ENCODE measurements at regions not wholly inside any gene's neighbourhood (a gene's known extent, or its start where the extent isn't known, plus 50 kb on each side); places are given as distances from the start of the nearest gene placed in this dataset.

DNA sequence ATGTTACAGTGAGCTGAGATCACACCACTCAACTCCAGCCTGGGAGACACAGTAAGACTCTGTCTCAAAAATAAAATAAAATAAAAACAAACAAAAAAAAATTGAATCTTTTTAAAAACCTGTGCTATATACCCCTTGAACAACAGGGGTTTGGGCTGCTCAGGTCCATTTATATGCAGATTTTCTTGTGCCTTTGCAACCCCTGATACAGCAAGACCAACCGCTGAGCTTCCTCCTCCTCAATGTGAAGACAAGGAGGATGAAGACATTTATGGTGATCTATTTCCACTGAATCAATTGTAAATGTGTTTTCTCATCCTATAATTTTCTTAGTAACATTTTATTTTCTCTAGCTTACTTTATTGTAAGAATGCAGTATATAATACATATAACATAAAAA, 831.0 kb upstream of the ARPP21 start:
- Histone ChIP-seq H3K27me3 (ENCODE audit: control insufficient read depth, insufficient read depth, low read length) (no peaks in the 10 kb centered on the region), H3K4me3 (ENCODE audit: low read depth, low read length) (no peak overlapping the region), H3K36me3 (ENCODE audit: control insufficient read depth, insufficient read depth, low read length) (no peaks in the 10 kb centered on the region)
- no peak for TF ChIP-seq CTCF (IDR thresholded peaks at IDR 0.05; ENCODE audit: insufficient read depth, low read length, severe bottlenecking)
- FAIRE-seq (no peak), DNase-seq (ENCODE audit: low read depth) (no peak)

DNA sequence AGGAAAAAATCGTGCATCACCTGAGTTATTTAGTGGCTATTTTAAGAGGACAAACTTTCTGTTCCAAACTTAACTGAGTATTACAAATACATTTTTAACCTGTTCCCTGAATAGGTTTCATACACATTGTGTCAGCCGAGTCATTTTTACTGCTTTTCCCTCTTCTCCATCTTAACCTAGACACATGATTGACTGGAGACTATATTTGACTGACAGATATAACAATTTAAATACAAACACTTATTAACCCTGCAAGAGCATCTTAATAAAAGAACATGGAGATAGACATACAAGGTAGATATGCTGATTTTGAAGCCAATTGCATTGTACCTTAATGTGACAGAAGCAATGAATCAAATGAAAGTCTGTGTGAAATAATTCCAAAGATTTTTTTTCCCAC, 810.5 kb upstream of the ARPP21 start:
- TF ChIP-seq CTCF (IDR thresholded peaks at IDR 0.05; ENCODE audit: insufficient read depth, low read length, severe bottlenecking): no peak
- Histone ChIP-seq H3K27me3 (ENCODE audit: control insufficient read depth, insufficient read depth, low read length) (no peaks in the 10 kb centered on the region), H3K36me3 (ENCODE audit: control insufficient read depth, insufficient read depth, low read length) (no peaks in the 10 kb centered on the region), H3K4me3 (ENCODE audit: low read depth, low read length) (no peak overlapping the region)
- FAIRE-seq: no peak
- no peak for DNase-seq (ENCODE audit: low read depth)

- Histone ChIP-seq H3K4me3 (ENCODE audit: low read depth, low read length) (no peak overlapping the region), H3K27me3 (ENCODE audit: control insufficient read depth, insufficient read depth, low read length) (no peaks in the 10 kb centered on the region), H3K36me3 (ENCODE audit: control insufficient read depth, insufficient read depth, low read length) (no peaks in the 10 kb centered on the region)
- TF ChIP-seq CTCF (IDR thresholded peaks at IDR 0.05; ENCODE audit: insufficient read depth, low read length, severe bottlenecking): no peak
- FAIRE-seq: no peak
- no peak for DNase-seq (ENCODE audit: low read depth)
These were observed 806.3 kb upstream of the ARPP21 start for GRCh38 chr3:34832865-34833508.

GRCh38 chr3:34837848-34838741, 801.2 kb upstream of the ARPP21 start:
- H3K27me3 ChIP-seq (ENCODE audit: control insufficient read depth, insufficient read depth, low read length): no peaks in the 10 kb centered on the region
- DNase-seq (ENCODE audit: low read depth): peak; percentile 4
- H3K4me3 ChIP-seq (ENCODE audit: low read depth, low read length): no peak overlapping the region
- no peak for FAIRE-seq
- H3K36me3 ChIP-seq (ENCODE audit: control insufficient read depth, insufficient read depth, low read length): no peaks in the 10 kb centered on the region
- no peak for TF ChIP-seq CTCF (IDR thresholded peaks at IDR 0.05; ENCODE audit: insufficient read depth, low read length, severe bottlenecking)

GRCh38 chr3:34842706-34843480, 796.4 kb upstream of the ARPP21 start:
- no peak for FAIRE-seq
- Histone ChIP-seq H3K27me3 (ENCODE audit: control insufficient read depth, insufficient read depth, low read length) (no peaks in the 10 kb centered on the region), H3K36me3 (ENCODE audit: control insufficient read depth, insufficient read depth, low read length) (no peaks in the 10 kb centered on the region), H3K4me3 (ENCODE audit: low read depth, low read length) (no peak overlapping the region)
- no peak for TF ChIP-seq CTCF (IDR thresholded peaks at IDR 0.05; ENCODE audit: insufficient read depth, low read length, severe bottlenecking)
- DNase-seq (ENCODE audit: low read depth): no peak
